ENCODE measurements at regions not wholly inside any gene's neighbourhood (a gene's known extent, or its start where the extent isn't known, plus 50 kb on each side); places are given as distances from the start of the nearest gene placed in this dataset.

- TF ChIP-seq MAX (IDR thresholded peaks at IDR 0.05) (no peak), REST (IDR thresholded peaks at IDR 0.05) (no peak), RAD21 (conservative IDR thresholded peaks at IDR 0.05 in 1 of 2, IDR thresholded peaks at IDR 0.05 in 1 of 2) (no peak), MAZ (IDR thresholded peaks at IDR 0.05; ENCODE audit: borderline replicate concordance, low read depth, low read length) (no peak)
These were observed 659.1 kb downstream of the PRELID2 start for GRCh38 chr5:145176041-145176440.

Data from A549 (cell line).